HepG2 (cell line): ENCODE measurements at regions not wholly inside any gene's neighbourhood (a gene's known extent, or its start where the extent isn't known, plus 50 kb on each side); places are given as distances from the start of the nearest gene placed in this dataset.
A peak's percentile ranks its signal among the peaks of the same experiment; 100 is the strongest.

ENCODE experiments used
- CBFB ChIP-seq: sonication (generic); formaldehyde crosslinking; IDR thresholded peaks from 2 replicates; pipeline ENCODE4 v1.4.0; 2020; ENCODE audit warnings: missing genetic modification reagents
- FOXM1 ChIP-seq: sonication (generic); formaldehyde crosslinking; IDR thresholded peaks from 2 replicates; pipeline ENCODE4 v1.5.0; 2020; ENCODE audit warnings: missing genetic modification reagents
- IRF9 ChIP-seq: sonication (generic); formaldehyde crosslinking; IDR thresholded peaks from 2 replicates; pipeline ENCODE4 v1.8.0; 2022; ENCODE audit warnings: missing genetic modification reagents, mild to moderate bottlenecking, borderline replicate concordance
- MTA1 ChIP-seq: sonication (generic); formaldehyde crosslinking; IDR thresholded peaks from 2 replicates; pipeline ENCODE4 v1.4.0; 2020; ENCODE audit warnings: missing genetic modification reagents, mild to moderate bottlenecking, borderline replicate concordance
- MZF1 ChIP-seq: sonication (generic); formaldehyde crosslinking; IDR thresholded peaks from 2 replicates; pipeline ENCODE4 v1.8.1; 2023; ENCODE audit warnings: mild to moderate bottlenecking, missing genetic modification reagents, borderline replicate concordance
- PITX1 ChIP-seq: sonication (generic); formaldehyde crosslinking; IDR thresholded peaks from 2 replicates; pipeline ENCODE4 v1.5.1; 2020; ENCODE audit warnings: mild to moderate bottlenecking, missing genetic modification reagents
- SMC3 ChIP-seq: IDR thresholded peaks from 2 replicates; pipeline ENCODE4 v1.6.1; 2011; ENCODE audit warnings: low read length, improper control_type of control experiment
- TP53 ChIP-seq: sonication (generic); formaldehyde crosslinking; conservative IDR thresholded peaks from 2 replicates; pipeline ENCODE4 v1.4.0; 2020; ENCODE audit warnings: missing genetic modification reagents
- ZBTB39 ChIP-seq: sonication (generic); formaldehyde crosslinking; IDR thresholded peaks from 2 replicates; pipeline ENCODE4 v1.5.0; 2020; ENCODE audit warnings: missing genetic modification reagents
- ZBTB7A ChIP-seq: sonication (generic); formaldehyde crosslinking; IDR thresholded peaks from 2 replicates; pipeline ENCODE4 v1.8.0; 2022; ENCODE audit warnings: mild to moderate bottlenecking, missing genetic modification reagents
- ZFY ChIP-seq: sonication (generic); formaldehyde crosslinking; IDR thresholded peaks from 2 replicates; pipeline ENCODE4 v1.4.0; 2020; ENCODE audit warnings: missing genetic modification reagents
- ZNF264 ChIP-seq: sonication (generic); formaldehyde crosslinking; IDR thresholded peaks from 2 replicates; pipeline ENCODE4 v1.4.0; 2020; ENCODE audit warnings: missing genetic modification reagents
- ZNF383 ChIP-seq: sonication (generic); formaldehyde crosslinking; IDR thresholded peaks from 2 replicates; pipeline ENCODE4 v1.4.0; 2020; ENCODE audit warnings: missing genetic modification reagents, mild to moderate bottlenecking, borderline replicate concordance
- ZNF549 ChIP-seq: sonication (generic); formaldehyde crosslinking; IDR thresholded peaks from 2 replicates; pipeline ENCODE4 v1.5.0; 2020; ENCODE audit warnings: missing genetic modification reagents
- ZNF557 ChIP-seq: sonication (generic); formaldehyde crosslinking; IDR thresholded peaks from 2 replicates; pipeline ENCODE4 v1.4.0; 2020; ENCODE audit warnings: missing genetic modification reagents
- ZNF563 ChIP-seq: sonication (generic); formaldehyde crosslinking; IDR thresholded peaks from 2 replicates; pipeline ENCODE4 v1.8.0; 2022; ENCODE audit warnings: mild to moderate bottlenecking, moderate library complexity, missing genetic modification reagents
- TF ChIP-seq, protein P1 (sequence below): sonication (generic); formaldehyde crosslinking; IDR thresholded peaks from 2 replicates; pipeline ENCODE4 v1.8.0; 2022; ENCODE audit warnings: low read depth, missing genetic modification reagents

DNA sequence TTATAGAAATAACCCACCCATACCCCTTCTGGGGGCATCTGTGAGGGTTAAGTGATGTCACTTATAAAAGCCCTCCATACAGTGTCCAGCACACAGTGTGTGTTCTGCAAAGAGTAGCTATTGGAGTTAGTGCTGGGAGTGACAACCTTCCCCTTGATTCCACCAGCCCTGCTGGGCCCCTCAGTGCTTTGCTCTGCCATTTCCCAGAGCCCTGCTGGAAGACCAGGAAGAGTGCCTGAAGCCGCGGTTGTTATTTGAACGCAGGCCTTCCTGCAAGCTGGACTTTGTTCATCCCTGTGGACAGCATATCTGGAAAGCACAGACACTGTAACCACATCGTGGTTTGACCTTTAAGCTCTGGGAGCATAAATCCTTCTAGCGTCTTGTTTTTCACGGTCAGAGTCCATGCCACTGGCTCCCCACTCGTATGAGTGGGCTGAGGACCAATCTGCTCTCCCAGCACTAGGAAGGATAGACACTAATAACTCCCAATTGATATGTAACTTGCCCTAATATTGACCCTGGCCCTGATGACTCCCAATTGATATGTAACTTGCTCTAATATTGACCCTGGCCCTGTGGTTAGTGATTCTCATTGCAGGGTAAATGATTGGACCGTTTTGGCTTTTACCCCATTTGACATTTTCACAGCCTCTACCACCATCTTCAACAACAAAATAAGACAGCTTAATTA, 297.1 kb upstream of the MAF start (continued):
- peak; percentile 73; the same call in 1 of the 2 replicates for TF ChIP-seq ZBTB39 (CRISPR knock-in tag)
- TF ChIP-seq CBFB (CRISPR knock-in tag): peak; percentile 90
- peak; percentile 56 for TF ChIP-seq ZBTB7A
- TF ChIP-seq SMC3: peak; percentile 43
- TF ChIP-seq ZFY (CRISPR knock-in tag): peak; percentile 84
- TF ChIP-seq MTA1 (CRISPR knock-in tag): peak; percentile 74
- peak; percentile 82 for TF ChIP-seq PITX1 (CRISPR knock-in tag)
- TF ChIP-seq FOXM1 (CRISPR knock-in tag): peak; percentile 87; the same call in 1 of the 2 replicates
- TF ChIP-seq, protein P1, sequence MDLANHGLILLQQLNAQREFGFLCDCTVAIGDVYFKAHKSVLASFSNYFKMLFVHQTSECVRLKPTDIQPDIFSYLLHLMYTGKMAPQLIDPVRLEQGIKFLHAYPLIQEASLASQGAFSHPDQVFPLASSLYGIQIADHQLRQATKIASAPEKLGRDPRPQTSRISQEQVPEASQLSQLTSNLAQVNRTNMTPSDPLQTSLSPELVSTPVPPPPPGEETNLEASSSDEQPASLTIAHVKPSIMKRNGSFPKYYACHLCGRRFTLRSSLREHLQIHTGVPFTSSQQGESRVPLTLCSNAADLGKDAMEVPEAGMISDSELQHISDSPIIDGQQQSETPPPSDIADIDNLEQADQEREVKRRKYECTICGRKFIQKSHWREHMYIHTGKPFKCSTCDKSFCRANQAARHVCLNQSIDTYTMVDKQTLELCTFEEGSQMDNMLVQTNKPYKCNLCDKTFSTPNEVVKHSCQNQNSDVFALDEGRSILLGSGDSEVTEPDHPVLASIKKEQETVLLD (CRISPR knock-in tag): no peak
- peak; percentile 75; the same call in 1 of the 2 replicates for TF ChIP-seq TP53
- no peak for TF ChIP-seq MZF1 (CRISPR knock-in tag)
- peak; percentile 99 for TF ChIP-seq ZNF264 (CRISPR knock-in tag)
- TF ChIP-seq ZNF563 (CRISPR knock-in tag): no peak
- no peak for TF ChIP-seq ZNF383
- 0 out of 2 replicates have a peak, but pooled peaks have one; percentile 69 for TF ChIP-seq ZNF557 (CRISPR knock-in tag)
- 0 out of 2 replicates have a peak, but pooled peaks have one; percentile 83 for TF ChIP-seq IRF9
- TF ChIP-seq ZNF549 (CRISPR knock-in tag): peak; percentile 95; the same call in 1 of the 2 replicates
